SK-N-MC (cell line): ENCODE measurements at regions not wholly inside any gene's neighbourhood (a gene's known extent, or its start where the extent isn't known, plus 50 kb on each side); places are given as distances from the start of the nearest gene placed in this dataset.

ENCODE experiments used
- EZH2 ChIP-seq: fragments of 200-600 bp; sonication (generic); IDR thresholded peaks from one replicate; pipeline ENCODE4 v1.6.1; 2017; ENCODE audit warnings: antibody characterized with exemption
- FOXP2 ChIP-seq: optimal IDR thresholded peaks from 2 replicates; pipeline ENCODE3; 2011; ENCODE audit warnings: mild to moderate bottlenecking, moderate library complexity; ENCODE audit not compliant: insufficient read depth; ENCODE audit errors: extremely low read length, control extremely low read depth
- POLR2AphosphoS5 ChIP-seq: IDR thresholded peaks from 2 replicates; pipeline ENCODE4 v1.6.1; 2012; ENCODE audit warnings: mild to moderate bottlenecking, low read depth, low read length, borderline replicate concordance

- TF ChIP-seq POLR2AphosphoS5 (no peak), EZH2 (no peak), FOXP2 (no peak)
These were observed 244.2 kb downstream of the SPRY1 start for GRCh38 chr4:123640824-123641223.
